ENCODE measurements at regions not wholly inside any gene's neighbourhood (a gene's known extent, or its start where the extent isn't known, plus 50 kb on each side); places are given as distances from the start of the nearest gene placed in this dataset.

GRCh38 chr5:39689919-39690318, 265.1 kb upstream of the DAB2 start:
- TF ChIP-seq EZH2 (IDR thresholded peaks at IDR 0.05; ENCODE audit: low read length) (no peak), CTCF (optimal IDR thresholded peaks at IDR 0.05 in 1 of 3, IDR thresholded peaks at IDR 0.05 in 1 of 3, conservative IDR thresholded peaks at IDR 0.05 in 1 of 3; ENCODE audit: extremely low read depth in 1 of 3, insufficient read depth in 2 of 3, low read length in 3 of 3) (no peak)
